ENCODE measurements at regions not wholly inside any gene's neighbourhood (a gene's known extent, or its start where the extent isn't known, plus 50 kb on each side); places are given as distances from the start of the nearest gene placed in this dataset.

GRCh38 chr7:37796138-37796775, 52.1 kb upstream of the NME8 start:
- DNase-seq (ENCODE audit: low spot score) (no peak), ATAC-seq (no peak)
- no peak for TF ChIP-seq ETV6 (CRISPR knock-in tag; IDR thresholded peaks at IDR 0.05)
- TF ChIP-seq ZSCAN18 (CRISPR knock-in tag; IDR thresholded peaks at IDR 0.05): no peak
- no peak for TF ChIP-seq FOXK1 (CRISPR knock-in tag; IDR thresholded peaks at IDR 0.05)
- no peak for TF ChIP-seq ZNF317 (CRISPR knock-in tag; IDR thresholded peaks at IDR 0.05; ENCODE audit: borderline replicate concordance, low read depth)
- no peak for TF ChIP-seq FOXJ3 (CRISPR knock-in tag; IDR thresholded peaks at IDR 0.05; ENCODE audit: borderline replicate concordance)
- TF ChIP-seq PRRX2 (CRISPR knock-in tag; IDR thresholded peaks at IDR 0.05): no peak
- no peak for TF ChIP-seq ESRRA (CRISPR knock-in tag; IDR thresholded peaks at IDR 0.05; ENCODE audit: borderline replicate concordance)
- no peak for TF ChIP-seq GRHL2 (CRISPR knock-in tag; IDR thresholded peaks at IDR 0.05; ENCODE audit: insufficient replicate concordance, severe bottlenecking)
- TF ChIP-seq ZNF425 (CRISPR knock-in tag; conservative IDR thresholded peaks at IDR 0.05): no peak
- TF ChIP-seq ZNF532 (CRISPR knock-in tag; IDR thresholded peaks at IDR 0.05; ENCODE audit: borderline replicate concordance): no peak
- TF ChIP-seq ATF3 (CRISPR knock-in tag; conservative IDR thresholded peaks at IDR 0.05): no peak
- no peak for TF ChIP-seq JAZF1 (CRISPR knock-in tag; IDR thresholded peaks at IDR 0.05)
- no peak for TF ChIP-seq FOXP4 (CRISPR knock-in tag; IDR thresholded peaks at IDR 0.05)
- TF ChIP-seq EMX1 (CRISPR knock-in tag; IDR thresholded peaks at IDR 0.05): no peak
- TF ChIP-seq ZBTB21 (CRISPR knock-in tag; IDR thresholded peaks at IDR 0.05; ENCODE audit: borderline replicate concordance): no peak
- TF ChIP-seq RORB (CRISPR knock-in tag; IDR thresholded peaks at IDR 0.05): no peak
- no peak for TF ChIP-seq ZNF423 (CRISPR knock-in tag; IDR thresholded peaks at IDR 0.05)
- POLR2A ChIA-PET: interaction anchor here (0.6 kb wide), 1 partner anchor 77 kb away, joined by 6 read pairs; no protein-coding TSS in a partner anchor
- Mint-ChIP-seq H3K27ac (no peak overlapping the region), H3K9me3 (0 out of 2 replicates have a peak, but pooled peaks cover 4% of the 10 kb centered on the region), H3K4me1 (no peaks in the 10 kb centered on the region), H3K27me3 (ENCODE audit: low read depth) (no peaks in the 10 kb centered on the region; the same call in 1 of the 2 replicates), H3K36me3 (no peaks in the 10 kb centered on the region), H3K4me3 (no peak overlapping the region)
- CTCF ChIA-PET: no interaction called here

All from WTC11 (cell line).